ENCODE measurements at regions not wholly inside any gene's neighbourhood (a gene's known extent, or its start where the extent isn't known, plus 50 kb on each side); places are given as distances from the start of the nearest gene placed in this dataset.

GRCh38 chr3:15873415-15873814 lies 75.6 kb upstream of the ANKRD28 start:
- TF ChIP-seq CTCF (IDR thresholded peaks at IDR 0.05) (no peak), POLR2A (IDR thresholded peaks at IDR 0.05) (no peak), EP300 (IDR thresholded peaks at IDR 0.05) (no peak)
